ENCODE measurements at regions not wholly inside any gene's neighbourhood (a gene's known extent, or its start where the extent isn't known, plus 50 kb on each side); places are given as distances from the start of the nearest gene placed in this dataset.

DNA sequence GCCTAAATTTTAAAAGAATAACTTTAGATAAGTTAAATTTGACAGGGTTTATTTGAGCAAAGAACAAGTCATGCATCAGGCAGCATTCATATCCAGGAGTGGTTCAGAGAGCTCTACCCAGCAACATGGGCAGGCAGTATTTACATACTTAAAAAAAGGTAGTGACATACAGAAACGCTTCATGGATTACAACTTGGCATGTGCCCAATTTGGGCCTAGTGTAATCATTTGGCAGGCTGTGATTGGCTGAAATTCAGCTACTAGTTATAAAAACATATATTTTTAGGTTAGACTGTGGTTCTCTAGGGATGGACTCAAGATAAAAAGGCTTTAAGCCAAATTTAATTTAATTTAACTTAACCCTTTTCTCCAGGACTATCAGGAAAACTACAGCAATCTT is 374.0 kb upstream of the ADAMTS16 start:
- DNase-seq: no peak

DNA sequence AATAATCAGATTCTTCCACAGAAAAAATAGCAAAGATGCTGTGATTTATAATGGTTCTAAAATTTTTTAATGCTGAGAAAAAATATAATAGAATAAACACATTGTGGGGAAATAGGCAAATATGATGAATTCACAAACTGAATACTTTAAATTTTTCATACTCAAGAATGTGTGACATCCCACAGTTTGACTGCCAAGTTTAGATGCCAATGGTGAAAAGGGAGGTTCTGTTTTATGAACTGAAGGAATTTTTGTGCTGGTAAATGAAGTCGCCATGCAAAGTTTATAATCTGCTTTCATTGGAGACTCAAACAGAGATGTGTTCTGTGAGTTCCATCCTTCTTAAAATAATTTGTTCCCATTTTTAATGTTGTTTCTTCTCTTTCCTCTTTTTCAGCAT is 367.5 kb upstream of the ADAMTS16 start:
- no peak for DNase-seq

DNA sequence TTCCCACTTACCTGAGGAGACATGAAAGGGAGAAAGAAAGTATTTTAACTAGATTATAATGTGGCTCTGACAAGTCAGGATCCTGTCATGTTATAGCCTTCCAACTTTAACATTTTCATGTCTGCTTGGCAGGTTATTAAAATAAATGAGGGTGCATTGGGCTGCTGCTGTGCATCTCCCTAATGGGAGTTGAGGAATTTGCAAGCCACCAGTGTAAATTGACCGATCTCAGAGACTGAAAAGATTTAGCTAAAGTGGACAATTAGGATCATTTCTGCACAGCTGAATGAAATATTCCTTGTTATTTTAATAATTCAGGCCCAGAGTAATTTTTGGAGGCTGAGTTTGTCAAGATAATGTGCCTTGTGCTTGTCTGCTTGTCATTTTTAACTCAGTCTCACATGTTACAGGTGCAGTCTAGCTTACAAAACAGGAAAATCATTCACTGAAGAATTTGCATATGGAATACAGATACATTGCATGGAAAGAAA is 366.3 kb upstream of the ADAMTS16 start:
- DNase-seq: no peak

DNA sequence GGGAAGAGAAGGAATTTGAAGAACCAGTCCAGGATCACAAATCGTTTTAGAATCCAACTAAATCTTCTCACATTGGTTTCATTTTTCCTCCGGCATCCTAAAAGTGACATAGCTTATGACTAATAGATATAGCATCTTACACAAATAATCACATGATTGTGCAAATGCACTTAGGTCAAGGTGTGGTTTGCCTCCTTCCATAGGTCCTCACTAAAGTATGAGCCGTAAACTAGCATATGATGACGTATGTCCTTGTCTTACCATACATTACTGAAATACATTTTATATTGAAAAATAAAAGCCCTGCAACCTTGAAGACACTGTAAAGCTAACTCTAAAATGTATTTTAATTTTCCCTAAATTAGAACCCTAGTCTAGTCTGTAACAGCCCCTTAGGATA is 362.7 kb upstream of the ADAMTS16 start:
- no peak for DNase-seq

DNA sequence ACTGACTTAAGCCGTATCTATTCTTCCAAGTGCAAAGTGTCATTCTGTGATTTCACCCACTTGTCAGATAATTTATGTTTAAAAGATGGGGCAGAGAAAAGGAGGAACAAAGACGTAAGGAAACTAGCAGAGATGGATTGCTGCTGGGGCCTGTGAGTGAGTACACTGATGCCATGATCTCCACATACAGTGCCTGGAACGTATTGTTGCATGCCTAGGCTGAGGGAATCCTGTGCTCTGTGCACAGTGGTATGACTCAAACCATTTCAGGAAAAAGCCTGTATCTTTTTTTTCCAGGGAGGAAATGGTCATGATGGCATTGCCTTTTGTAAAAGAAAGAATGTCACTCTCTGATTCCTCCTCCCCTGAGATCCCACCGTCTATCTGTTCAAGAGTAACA is 359.5 kb upstream of the ADAMTS16 start:
- no peak for DNase-seq

DNA sequence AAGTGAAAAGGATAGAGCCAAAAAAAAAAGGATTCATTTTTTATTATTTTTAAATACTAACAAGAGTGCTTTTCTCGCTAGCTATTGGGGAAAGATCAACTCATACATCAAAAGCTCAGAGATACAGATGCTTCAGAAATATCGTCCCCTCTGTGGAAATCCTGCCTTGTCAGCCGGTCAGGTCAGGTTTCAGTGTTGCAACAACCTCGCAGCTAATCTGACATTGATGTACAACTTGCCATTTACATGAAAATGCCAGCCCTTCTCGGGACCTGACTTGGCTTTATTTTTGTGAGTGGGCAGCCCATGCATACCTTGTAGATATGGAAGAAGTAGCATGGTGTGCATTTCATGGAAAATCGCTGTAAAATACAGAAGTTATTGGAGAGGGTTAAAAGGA is 358.8 kb upstream of the ADAMTS16 start:
- DNase-seq: no peak

DNA sequence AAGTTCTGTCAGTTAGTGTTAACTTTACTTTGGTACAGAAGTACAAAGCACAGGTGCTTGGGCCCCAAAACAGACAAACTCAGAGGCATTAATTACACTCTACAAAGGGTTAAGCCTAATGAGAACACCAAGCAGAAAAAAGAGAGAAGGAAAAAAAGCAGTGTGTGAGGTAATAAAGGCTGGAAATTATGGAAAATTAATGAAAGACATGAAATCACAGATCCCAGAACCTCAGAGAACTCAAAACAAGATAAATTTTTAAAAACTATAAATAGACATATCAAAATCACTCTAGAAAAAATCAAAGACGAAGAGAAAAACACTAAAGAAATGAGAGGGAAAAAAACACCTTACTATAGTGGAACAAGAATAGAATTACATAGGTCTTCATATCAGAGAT is 354.2 kb upstream of the ADAMTS16 start:
- DNase-seq: no peak

DNA sequence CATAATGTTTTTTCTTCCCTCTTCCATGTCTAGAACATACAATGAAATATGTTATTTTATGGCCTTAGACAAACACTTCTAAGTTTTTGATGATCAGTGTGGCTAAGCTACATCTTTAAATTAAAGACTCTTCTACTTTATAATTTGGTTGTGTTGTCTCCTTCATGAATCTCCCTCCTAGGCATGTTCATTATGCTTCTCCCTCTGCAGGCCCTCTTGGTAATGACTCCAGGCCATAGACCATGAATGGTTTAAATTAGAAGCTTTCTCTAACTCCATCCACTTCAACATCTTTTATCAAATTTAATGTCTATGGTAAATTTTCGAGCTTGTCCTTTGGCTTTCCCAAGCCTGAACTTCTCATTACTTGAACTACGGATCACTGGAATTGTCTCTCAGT is 342.7 kb upstream of the ADAMTS16 start:
- DNase-seq: no peak

DNA sequence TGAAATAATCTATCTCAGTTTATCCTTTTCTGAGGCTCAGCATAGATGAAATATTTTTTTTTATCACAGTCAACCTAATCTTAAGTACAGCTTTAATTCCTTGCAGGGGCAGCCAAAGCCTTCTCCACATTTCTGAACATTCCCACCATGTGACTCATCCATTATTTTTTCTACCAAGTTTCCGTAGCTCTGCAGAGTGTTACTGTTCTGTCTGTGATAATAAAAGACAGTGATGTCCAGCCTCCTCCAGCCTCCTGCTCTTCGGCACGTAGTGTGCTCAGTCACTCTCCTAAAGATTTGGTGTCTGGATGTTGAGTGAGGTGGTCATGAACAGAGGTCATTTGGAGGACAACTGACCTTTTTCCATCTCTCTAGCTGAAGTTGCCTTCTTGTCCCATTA is 338.1 kb upstream of the ADAMTS16 start:
- no peak for DNase-seq

DNA sequence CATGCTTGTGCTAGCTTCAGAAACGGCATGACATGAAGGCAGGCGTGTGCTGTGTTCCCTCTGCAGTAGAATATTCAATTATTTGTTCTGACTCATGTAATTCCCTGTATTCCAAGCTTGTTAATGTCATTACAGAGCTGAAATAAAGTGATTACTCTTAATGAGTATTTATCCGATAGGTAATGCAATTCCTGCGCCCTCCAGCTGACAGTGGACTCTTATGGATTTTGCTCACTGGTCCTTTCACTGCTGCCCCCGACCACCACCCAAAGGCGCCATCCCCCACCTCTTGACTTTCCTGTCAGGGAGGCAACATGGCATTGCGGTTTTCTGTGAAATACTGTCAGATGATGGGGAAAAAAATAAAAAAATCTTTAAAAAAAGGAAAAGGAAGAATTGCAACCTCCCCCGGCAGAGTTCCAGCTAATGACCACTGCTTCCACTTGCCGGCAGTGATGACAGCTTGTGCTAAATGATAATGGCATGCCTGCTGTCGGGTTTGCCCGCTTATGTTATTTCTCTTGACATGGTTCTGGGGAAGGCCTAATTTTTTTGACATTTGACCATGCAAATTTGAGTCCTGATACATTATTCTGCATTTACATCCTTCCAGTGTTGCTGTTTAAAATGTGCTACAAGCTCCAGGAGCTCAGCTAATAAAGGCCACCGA is 335.3 kb upstream of the ADAMTS16 start:
- DNase-seq: no peak

DNA sequence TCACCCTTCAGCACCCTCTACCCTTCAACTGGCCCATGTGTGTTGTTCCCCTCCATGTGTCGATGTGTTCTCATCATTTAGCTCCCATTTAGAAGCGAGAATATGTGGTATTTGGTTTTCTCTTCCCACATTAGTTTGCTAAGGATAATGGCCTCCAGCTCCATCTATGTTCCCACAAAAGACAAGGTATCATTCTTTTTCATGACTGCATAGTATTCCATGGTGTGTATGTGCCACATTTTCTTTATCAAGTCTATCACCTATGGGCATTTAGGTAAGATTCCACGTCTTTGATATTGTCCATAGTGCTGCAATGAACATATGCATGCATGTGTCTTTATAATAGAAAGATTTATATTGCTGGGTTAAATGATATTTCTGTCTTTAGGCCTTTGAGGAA is 325.1 kb upstream of the ADAMTS16 start:
- no peak for DNase-seq

DNA sequence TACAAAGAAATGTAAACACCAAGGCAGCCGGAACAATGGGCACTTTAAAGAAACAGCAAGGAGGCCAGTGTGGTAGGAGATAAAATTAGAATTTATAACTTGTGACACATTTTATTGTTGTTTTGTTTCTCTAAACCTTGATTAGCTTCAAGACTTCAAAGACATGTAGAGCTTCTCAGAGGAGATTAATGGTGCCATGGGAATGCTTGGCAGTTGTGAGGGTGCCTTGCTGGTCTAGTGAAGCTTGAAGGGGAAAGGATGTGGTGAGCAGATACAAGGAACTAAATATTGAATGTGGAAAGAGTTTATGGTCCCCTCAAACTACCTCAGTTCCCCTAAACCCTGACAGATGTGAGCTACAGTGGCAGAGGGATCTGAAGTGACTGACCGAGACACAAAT is 322.4 kb upstream of the ADAMTS16 start:
- DNase-seq: no peak

DNA sequence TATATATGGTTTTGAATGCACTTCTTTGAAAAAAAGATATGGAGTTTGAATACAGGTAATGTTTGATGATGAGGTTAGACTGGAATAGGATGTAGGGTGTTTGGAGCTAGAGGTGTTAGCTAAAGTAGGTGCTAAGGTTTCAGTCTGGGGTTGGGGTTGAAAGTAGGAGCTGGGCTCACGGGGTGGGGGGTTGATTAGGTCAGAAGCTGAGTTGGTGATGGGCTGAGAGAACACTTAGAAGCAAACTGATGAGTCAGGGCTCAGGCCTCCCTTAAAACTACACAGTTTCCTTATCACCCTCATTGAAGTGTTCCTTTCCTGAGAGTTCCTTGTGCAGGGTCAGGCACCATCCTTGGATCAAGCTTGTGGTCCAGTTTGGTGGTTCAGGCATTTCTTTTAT is 308.8 kb upstream of the ADAMTS16 start:
- DNase-seq: no peak

DNA sequence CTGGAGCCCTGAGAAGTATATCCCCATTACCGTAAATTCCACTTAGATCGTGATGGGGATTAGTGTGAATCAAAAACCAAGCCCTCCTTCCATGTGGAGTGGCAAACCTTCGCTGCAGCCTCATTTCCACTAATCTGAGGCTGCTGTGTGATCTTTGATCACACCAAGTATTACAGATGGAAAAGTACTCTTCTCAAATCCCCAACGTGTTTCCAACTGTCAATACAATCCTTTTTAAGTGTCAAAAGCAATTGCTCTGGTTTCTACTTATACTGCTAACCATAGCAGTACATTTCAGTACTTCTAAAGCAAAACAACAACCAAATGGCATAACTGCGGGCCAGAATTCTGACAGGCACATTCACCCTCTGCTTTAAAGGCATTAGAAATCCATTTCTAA is 307.7 kb upstream of the ADAMTS16 start:
- no peak for DNase-seq

DNA sequence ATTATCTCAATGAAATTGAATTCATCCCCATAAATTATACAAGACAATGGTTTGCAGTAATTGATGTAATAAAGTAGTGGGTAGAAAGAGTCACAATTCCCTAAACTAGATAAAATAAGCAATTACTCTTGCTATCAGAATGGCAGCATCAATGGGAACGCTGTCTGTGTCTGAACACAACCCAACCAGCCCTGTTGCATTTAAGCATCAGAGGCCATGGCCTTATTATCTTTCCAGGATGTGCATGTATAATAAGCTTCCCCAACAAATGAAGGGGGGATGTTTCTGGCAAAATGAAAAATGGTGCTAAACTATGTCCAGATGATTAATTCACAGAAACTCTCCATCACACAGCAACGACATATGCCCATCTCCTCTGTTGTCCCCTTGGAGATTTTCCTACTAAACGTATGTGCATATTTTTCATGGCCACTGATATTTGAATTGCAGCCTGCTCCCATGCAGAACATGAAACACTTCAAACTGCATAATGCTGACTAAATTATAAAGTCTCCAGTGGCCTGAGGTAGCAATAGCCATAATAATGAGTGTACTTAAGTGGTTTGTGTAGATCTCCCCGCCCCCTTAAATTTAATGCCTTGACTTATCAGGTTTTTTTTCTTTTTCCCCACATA is 306.9 kb upstream of the ADAMTS16 start:
- no peak for DNase-seq

DNA sequence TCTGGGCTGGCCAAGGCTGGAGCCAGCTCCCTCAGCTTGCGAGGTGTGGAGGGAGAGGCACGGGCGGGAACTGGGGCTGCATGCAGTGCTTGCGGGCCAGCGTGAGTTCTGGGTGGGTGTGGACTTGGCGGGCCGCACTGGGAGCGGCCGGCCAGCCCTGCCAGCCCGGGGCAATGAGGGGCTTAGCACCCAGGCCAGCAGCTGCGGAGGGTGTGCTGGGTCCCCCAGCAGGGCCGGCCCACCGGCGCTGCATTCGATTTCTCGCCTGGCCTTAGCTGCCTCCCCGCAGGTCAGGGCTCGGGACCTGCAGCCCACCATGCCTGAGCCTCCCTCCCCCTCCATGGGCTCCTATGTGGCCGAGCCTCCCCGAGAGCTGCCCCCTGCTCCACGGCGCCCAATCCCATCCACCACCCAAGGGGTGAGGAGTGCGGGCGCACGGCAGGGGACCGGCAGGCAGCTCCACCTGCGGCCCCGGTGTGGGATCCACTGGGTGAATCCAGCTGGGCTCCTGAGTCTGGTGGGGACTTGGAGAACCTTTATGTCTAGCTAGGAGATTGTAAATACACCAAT is 302.6 kb upstream of the ADAMTS16 start:
- DNase-seq: no peak

DNA sequence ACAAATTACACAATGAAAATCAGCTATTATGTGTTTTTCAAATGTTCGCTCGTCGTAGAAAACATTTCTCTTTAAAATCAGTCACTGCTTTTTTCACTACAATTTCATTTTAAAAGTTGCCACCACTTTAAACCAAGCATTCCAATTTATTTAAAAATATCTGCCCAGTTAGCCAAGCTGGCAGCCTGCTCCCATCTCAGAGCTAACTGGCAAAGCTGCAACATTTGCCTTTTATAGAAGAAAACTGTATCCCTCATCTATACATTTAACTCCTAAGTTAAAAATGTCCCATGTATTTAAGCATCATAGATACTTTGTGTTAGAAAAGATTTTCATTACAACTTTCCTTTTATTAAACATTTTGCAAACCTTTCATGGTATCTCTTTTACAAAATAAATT is 294.9 kb upstream of the ADAMTS16 start:
- no peak for DNase-seq

DNA sequence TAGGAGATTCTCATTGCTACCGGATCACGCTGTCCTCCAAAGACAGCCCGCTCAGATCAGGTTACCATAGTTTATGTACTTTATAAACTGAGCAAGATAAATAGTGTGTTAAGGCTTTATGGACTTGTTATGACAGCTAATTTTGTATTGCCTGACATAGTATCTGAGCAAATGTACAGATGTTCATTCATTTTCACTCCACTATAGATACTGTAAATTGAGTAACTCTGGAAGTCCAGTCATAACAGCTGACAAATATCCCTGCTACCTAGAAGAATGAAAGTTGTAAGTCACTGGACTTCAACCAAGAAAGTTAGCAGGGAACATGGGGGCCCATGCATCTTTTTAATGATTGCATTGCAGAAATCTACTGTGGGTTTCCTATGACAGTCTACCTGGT is 292.4 kb upstream of the ADAMTS16 start:
- DNase-seq: no peak

DNA sequence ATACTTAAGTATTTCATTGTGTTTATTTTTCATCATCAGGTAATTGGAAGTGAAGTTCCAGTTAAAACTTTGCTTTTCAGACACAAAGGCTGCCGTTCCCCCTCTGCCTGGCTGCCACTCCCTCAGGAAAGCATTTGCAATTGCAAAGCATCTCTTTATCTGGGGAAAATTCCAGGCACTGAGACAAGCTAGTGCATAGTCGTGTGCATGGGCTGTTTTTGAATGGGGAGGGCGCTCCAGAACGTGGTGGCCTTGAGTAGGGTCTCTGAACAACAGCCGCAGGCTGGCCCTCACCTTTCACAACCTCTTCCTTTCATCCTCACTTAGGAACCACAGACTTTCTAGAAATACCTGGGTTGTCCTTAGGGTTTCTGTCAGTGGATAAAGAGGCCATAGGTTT is 285.1 kb upstream of the ADAMTS16 start:
- no peak for DNase-seq

DNA sequence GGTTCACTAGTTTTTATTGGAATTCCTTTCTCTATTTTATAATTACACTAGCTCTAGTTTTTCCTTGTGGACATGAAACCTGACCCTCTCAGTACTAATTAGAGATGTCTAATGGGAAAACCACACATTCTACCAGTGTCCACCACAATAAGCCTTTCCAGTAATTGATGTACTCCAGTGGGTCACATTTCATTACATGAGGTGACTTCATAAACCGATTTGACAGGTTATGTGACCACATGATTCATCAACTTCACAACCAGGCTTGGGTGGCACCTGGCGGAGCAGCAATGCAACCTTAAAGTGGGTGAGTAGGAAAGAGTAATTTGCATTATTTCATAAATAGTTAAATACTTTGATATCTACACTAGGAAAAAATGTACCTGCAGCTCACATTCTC is 284.2 kb upstream of the ADAMTS16 start:
- no peak for DNase-seq

DNA sequence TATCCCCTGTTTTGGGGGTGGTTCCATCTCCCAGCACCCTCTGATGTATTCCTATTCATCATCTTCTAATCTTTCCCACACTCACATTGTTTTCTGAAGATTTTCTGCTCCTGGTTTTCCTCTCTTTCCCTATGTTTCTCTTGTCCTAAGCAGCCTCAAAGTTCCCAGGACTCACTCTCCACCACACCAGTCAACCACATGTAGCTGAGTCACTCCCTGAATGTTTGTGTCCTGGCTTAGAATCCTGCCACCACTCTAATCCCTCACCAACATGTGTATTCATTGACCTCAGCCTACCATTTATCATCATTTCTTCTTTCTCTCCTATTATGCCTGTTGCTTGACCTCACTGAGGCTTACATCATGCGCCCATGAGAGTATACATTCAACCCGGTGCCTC is 282.4 kb upstream of the ADAMTS16 start:
- DNase-seq: no peak

DNA sequence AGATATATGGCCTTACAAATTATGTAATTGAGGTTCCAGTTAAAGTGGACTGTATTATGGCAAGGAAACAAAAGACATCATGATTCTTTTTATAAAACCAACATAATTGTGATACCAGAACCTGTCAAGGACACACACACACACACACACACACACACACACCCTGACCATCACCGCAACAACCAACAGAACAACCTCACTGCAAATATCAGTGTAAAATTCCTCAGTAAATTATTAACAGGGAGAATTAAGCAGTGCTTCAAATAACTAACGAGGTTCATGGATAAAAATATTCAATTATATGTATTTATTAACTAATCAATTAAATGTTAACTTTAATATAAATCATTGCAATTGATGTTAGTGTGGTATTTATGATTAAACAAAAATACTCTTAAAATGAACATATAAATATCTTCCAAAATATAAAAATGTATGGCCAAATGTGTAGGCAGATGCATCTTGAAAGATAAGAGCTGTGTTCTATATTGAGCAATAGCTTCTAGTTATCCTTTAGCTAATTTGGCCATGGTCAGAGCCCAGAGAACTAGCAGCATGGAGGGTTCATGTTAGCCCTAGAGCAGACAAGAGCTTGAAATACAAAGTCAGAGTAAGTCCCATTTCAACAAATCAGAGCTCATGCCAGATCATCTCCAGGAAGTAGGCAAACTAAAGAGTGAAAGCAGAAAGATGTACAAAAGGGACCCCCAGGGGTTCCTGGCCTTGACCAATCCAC is 280.5 kb upstream of the ADAMTS16 start:
- DNase-seq: no peak

DNA sequence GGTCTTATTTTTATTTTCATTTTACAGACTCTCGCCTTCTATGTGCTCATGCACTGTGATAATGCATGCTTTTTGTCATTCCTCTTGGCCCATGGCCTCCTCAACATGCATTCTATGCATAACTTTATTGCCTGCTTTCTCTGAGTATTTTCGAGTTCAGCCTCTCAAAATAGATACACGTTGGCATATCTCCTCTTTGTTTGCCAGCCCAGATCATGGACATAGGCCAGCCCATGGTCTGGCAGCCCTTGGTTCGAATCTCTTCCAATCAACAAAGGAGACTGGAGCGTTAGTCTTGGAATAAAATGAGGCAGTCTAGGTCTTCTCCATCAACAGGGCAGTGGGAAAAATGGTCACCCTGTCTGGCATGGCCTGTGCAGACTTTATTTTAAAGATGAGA is 279.5 kb upstream of the ADAMTS16 start:
- no peak for DNase-seq

DNA sequence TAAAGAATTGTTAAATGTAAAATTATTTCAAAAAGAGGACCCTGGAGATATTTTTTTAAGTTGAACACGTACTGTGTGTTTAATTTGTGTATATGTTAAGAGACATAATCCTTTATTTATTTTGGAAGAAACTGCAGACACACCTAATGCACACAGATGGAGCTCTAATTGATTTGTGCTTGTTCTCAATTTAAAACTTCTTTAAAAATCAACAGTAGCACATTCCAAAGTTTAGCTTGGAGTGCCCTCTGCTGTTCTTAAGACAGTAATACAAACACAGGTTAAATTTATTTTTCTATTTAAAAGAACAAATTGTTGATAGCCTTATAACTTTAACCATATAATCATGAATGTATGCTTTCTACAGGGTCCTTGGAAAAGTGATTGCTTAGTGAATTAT is 277.6 kb upstream of the ADAMTS16 start:
- DNase-seq: no peak

Data from left hindlimb (tissue), 1 donor.